HG02852 (cell line): ENCODE measurements at regions not wholly inside any gene's neighbourhood (a gene's known extent, or its start where the extent isn't known, plus 50 kb on each side); places are given as distances from the start of the nearest gene placed in this dataset.
"Not testable (repeated sequence)": the region's sequence is repeated elsewhere in the genome, so short reads cannot be mapped to it uniquely, and the experiment has no call there.

Source experiments
- ATAC-seq: cut with Tn5 transposase; IDR thresholded peaks from one replicate; pipeline ENCODE4 v1.9.1; 2021; ENCODE audit warnings: mild to moderate bottlenecking, moderate library complexity; ENCODE audit not compliant: unreplicated experiment

DNA sequence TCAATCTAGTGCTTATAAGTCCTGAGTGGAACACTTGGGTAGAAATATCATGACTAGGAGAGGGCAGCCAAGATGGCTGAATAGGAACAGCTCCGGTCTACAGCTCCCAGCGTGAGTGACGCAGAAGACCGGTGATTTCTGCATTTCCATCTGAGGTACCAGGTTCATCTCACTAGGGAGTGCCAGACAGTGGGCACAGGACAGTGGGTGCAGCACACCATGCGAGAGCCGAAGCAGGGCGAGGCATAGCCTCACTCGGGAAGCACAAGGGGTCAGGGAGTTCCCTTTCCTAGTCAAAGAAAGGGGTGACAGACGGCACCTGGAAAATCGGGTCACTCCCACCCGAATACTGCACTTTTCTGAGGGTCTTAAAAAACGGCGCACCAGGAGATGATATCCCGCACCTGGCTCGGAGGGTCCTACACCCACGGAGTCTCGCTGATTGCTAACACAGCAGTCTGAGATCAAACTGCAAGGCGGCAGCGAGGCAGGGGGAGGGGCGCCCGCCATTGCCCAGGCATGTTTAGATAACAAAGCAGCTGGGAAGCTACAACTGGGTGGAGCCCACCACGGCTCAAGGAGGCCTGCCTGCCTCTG is 302.8 kb downstream of the TFAP2B start:
- ATAC-seq, result not testable (repeated sequence)

DNA sequence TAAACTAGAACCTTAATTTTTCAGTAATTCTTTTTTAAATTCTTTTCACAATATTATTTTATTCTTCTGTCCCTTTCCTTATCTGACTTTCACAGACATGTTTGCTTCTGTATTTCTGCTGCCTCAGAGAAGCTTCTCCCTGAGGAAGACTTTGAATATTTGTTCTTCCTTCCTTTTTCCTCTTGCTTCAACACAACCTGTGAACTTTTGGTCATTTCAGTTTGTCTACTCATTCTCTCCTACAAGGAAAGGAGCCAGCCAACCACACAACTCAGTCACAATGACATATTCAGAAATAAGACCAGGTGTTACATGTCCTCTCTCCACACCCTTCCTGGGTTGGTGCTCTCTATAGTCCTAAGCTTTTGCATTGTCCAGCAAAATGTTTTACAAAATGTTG is 310.4 kb downstream of the TFAP2B start:
- ATAC-seq, result no peak

DNA sequence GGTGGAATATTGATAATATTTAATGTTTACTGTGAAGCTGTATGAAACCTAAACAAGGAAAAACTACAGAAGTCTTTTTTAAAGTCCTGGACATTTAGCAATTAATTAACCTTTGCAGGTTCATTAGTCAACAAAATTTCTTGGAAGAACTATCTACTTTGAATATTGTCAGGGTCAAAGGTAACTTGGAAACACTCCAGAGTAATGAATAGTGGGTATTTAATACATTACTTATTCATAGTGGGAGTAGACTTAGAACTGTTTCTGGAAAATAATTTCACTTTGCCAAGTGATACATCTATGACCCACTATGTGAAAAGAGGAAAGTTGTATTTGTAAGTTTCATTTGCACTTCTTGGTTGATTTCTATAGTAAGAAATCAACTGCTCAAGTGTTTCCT is 319.1 kb downstream of the TFAP2B start:
- ATAC-seq, result no peak

DNA sequence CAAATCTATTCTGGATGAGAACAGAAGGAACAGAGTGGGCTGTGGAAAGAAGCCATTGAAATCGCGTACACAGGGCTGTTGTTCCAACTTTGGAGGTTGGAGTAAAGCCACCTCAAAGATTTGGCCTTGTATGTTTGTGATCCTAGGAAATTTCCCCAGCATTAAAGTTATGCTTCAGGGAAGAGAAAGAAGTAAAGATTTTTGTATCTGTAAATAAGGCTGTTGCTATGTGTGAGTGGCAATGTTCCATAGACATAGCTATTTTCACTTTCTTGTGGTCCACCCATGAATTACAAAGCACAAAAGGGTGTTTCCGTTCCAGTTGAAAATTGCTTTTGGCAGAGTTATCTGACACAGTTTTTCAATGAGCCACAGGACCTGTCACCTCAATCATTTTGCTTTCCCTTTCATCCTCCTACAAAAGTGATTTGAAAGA is 321.3 kb downstream of the TFAP2B start:
- no peak for ATAC-seq

DNA sequence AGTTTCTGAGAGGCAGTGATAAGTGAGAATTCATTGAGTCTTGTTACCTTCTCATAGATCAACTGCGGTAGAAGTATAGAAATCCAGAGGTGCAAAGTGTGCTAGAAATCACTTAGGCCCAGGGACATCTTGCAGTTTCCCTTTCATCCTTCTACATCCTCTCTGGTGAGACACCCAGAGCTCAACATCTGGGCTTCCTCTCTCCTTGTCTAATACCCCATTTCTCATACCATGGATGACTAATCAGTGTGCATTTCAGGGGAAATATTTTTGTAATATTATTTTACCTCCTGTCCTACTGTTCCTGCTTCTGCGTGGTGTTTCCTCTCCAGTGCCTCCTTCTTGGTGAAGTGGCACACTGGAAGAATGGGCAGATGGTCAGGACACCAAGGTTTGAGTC is 322.4 kb downstream of the TFAP2B start:
- ATAC-seq, result no peak

DNA sequence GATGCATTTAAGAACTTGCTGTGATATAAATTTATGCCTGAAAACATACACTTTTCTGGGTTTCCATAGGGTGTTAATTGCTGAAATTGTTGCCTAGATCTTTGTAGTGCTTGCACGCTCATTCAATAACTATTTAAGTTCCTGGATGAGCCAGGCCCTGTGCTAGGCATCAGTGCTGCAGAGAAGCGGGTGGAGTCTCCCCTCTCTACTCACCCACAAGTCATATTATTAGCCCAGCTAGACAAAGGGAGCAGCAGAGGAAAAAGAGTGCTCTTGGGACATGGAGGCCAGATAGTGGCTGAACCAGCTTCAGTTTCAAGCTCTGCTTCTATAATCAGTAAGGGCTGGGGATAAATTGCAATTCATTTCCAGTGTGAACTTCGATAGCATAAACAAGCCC is 329.1 kb downstream of the TFAP2B start:
- no peak for ATAC-seq

DNA sequence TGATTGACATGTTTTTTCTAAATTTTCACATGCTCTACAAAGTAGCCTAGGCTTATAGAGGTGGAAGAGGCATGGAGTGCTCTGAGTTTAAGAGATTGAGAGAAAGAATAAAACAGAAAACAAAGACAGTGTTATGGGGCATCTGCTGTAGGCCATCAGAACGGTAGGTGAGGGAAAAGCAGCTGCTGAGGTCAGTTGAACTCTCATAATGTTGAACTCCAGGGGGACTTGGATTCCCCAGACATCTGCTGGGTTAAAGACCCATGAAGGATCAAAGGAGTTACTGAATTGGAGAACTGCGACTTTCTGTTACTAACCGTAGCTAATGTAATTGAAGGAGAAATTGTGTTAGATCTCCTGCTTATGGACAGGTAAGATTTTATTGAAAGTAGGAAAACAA is 333.9 kb downstream of the TFAP2B start:
- no peak for ATAC-seq

DNA sequence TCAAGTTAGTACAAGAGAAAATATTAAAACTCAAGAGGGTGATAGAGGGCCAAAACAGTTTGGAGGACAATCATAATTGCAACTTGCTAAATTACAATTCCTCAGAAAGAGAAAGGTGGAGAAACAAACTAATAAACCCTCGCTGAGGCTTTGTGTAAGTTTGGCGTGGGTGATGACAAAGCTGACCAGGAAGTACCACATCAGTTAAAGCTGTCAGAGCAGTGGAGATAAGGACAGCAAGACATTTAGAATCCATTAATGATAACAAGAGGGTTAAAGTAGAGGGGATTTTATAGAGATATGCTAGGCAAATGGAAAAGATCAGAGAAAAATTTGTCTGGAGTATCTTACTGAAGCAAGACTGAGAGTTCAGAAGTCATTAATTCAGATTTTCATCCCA is 334.4 kb downstream of the TFAP2B start:
- no peak for ATAC-seq

DNA sequence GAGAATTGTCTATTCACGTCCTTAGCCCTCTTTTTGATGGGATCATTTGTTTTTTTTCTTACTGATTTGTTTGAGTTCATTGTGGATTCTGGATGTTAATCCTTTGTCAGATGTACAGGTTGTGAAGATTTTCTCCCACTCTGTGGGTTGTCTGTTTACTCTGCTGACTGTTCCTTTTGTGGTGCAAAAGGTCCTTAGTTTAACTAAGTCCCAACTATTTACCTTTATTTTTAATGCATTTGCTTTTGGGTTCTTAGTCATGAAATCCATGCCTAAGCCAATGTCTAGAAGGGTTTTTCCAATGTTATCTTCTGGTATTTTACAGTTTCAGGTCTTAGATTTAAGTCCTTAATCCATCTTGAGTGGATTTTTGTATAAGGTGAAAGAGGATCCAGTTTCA is 336.3 kb downstream of the TFAP2B start:
- not testable (repeated sequence) for ATAC-seq

DNA sequence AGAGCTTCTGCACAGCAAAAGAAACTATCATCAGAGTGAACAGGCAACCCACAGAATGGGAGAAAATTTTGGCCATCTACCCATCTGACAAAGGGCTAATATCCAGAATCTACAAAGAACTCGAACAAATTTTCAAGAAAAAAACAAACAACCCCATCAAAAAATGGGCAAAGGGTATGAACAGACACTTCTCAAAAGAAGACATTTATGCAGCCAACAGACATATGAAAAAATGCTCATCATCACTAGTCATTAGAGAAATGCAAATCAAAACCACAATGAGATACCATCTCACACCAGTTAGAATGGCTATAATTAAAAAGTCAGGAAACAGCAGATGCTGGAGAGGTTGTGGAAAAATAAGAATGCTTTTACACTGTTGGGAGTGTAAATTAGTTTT is 340.6 kb downstream of the TFAP2B start:
- not testable (repeated sequence) for ATAC-seq

DNA sequence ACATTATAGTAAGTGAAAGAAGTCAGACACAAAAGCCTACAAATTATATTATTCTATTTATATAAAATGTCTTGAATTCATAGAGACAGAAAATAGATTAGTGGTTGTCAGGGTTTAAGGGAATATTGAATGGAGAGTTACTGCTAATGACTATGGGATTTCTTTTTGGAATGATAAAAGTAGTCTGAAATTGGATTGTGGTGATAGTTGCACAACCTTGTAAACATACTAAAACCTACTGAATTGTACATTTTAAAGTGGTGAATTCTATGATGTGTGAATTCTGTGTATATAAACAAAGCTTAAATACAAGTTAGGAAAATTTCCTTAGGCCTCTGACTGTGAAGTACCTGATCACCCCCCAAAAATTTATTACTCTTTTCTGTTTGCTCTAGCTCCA is 343.1 kb downstream of the TFAP2B start:
- ATAC-seq, result no peak

DNA sequence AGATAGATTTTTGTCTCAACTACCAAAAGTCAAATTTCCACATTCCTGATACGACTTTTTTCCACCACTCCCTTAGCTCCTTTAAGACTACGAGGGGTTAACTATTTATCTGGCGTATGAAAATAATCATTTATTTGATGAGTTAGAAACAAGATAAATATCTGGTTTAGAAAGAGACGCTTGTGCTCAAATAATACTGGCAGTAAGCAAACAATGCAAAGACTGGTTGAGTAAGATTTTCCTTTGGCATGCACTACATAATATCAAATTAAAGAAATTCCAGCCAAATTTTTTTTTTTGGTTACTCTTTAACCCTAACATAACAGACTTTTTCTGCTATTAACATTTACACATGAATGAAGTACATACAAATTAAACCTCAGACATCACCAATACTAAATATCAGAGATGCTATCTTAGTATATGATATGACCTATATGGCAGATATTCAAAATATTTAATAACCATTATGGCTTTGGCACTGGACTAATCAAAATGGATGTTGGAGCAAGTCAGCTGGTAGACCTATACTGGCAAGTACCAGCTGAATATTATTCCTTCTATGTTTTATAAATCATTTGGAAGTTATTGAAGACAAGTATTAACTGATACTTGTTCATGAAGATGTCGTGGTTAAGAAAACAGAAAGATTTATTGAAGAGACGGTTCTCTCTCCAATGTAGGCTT is 345.3 kb downstream of the TFAP2B start:
- no peak for ATAC-seq

DNA sequence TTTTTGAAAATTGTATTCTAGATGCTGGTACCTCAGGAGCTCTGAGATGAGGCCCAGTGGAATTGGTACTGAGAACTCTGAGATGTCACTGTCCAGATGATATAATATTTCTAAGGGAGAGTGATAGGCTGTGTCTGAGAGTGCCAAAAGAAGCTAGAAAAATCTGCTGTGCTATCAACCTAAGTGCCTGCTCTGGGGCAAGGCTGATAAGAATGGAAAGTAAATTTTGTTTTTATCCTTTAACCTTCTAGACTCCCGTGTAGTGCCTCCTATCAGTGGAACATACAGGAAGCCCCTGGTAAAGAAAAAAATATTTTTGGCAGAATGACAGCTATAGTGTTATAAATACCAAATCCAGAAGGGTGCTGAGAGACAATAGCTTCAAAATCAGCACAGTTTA is 348.2 kb downstream of the TFAP2B start:
- ATAC-seq, result no peak

DNA sequence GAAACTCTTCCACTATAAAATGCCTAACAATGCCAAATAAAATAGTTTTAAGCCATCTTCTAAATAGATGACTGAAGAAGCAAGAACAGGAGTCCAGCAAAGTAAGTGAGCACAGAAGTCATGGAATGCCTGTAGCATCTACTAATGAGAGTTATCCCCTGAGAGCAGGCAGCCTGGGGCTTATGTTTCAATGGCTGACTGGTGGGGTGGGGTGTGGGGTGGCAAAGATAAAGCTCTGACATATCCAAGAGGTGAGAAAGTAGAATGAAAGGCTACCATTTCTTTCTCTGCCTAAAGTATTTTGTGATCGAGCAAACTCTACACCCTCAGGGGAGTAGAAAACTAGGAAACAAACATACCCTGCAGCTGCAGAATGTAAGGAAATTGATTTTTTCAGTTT is 348.8 kb downstream of the TFAP2B start:
- no peak for ATAC-seq

DNA sequence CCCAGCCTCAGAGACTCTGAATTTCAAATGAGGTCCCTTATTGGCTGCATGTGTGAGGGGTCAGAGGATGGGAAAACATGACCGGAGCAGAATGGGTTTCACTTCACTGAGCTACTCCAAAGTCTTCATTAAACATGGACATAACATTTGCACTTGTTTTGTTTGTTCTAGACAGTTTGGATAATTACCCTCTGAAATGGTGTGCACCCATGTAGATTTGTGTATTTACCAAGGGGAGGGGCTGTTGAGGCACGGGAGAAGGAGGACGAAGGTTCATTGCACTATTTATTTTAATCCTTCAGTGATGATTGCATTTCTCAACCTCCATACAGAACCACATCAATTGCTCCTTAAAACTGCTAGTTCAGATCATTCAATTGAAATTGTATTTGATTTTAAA is 364.2 kb downstream of the TFAP2B start:
- ATAC-seq, result no peak

DNA sequence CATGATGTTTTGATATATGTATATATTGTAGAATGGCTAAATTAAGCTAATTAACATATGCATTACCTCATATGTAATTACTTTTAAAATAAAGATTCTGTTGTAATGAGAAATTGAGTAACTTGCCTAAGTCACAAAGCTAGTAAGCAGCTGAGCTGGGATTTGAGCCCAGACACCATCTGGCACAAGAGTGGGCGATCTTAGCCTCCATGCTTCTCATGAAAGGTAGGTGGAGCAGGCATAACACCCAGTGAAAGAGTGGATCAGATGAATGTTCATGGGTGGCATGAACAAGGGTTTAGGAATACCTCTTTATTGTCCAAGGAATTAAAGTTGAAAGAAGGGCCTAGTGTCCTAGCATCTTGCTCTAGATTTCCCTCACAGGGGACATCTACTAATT is 365.4 kb downstream of the TFAP2B start:
- ATAC-seq, result no peak

DNA sequence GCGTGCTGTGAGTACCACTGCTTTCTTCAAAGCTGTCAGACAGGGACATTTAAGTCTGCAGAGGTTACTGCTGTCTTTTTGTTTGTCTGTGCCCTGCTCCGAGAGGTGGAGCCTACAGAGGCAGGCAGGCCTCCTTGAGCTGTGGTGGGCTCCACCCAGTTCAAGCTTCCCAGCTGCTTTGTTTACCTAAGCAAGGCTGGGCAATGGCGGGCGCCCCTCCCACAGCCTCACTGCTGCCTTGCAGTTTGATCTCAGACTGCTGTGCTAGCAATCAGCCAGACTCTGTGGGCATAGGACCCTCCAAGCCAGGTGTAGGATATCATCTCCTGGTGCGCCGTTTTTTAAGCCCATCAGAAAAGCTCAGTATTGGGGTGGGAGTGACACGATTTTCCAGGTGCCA is 374.5 kb downstream of the TFAP2B start:
- ATAC-seq, result not testable (repeated sequence)

DNA sequence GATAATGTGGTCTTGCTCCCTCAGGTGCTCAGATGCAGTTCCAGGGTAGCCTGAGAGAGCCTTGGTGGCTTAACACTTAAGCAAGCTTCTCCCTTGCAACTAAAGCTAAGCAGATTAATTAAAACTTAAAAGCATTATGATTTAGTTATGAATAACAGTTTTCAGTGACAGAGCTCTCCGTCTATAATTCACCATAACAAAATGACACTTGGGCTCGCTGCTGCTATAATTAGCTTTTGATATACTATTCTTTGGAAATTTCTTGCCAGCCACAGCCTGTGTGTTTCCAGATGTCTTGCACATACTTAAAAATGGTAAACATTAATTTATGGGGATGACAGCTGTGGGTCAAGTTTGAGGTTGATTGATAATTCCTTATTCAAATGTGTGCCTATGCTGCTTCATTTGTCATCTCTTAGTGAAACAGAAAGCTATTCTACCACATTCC is 380.5 kb downstream of the TFAP2B start:
- ATAC-seq, result no peak

DNA sequence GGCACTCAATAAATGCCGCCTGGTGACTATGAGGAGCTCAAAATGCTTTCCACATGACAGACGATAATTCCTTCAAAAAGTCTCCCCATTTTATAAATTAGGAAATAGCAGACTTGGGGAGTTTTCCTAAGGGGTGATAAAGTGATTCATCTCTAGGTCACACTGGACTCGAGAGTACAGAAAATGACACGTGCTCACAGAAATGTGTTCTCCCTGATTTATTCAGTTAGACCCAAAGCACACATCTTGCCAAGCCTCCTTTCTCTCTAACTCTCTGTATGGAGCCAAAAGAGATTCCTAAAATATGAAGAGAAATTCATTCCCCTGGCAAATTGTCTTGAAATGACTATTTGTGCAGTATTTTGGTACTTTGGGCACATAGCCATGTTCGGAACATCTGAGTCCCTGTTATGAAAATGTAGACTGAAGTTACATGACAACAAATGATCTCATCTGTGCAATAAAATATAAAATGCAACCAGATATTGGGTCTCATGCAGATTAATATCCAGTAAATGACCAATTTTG is 381.1 kb downstream of the TFAP2B start:
- no peak for ATAC-seq

DNA sequence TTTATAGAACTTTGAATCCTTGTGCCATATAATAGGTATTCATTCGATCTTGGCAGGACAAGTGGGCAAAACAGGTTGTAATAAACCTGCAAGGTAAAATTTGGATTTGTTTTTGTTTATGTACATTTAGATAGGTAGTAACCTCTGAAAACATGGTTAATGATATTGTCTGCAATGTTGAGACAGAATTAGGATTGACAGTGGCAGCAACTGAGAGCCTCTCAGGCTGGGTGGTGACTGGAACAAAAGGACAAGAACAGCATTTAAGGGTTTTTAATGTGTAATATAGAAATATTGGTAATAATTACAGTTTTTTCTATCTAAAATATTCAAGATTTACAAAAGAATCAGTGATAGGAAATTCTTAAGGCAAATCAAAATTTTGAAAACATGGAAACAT is 382.0 kb downstream of the TFAP2B start:
- no peak for ATAC-seq

DNA sequence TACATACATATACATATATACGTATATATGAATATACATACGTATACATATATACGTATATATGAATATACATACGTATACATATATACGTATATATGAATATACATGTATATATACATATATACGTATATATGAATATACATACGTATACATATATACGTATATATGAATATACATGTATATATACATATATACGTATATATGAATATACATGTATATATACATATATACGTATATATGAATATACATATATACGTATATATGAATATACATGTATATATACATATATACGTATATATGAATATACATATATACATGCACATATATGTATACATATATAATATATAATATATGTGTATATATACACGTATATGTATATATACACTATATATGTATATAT is 384.0 kb downstream of the TFAP2B start:
- not testable (repeated sequence) for ATAC-seq

DNA sequence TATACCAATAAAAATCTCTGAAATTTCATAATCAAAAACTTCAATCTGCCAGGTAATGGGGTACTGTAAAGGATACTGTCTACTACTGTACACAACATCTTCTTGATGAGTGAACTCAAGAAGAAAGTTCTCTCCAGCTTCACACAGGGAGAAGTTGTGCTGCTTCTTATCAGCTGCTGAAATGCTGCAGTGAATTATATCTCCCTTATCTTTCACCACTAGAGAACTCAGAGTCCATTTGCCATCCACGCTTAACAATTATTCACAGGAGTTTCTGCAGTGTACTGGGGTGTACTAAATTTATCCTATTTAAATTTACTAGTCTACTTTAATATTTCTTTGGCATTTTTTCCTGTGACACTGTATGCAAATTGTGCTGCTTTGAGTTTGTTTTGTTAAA is 384.8 kb downstream of the TFAP2B start:
- no peak for ATAC-seq

DNA sequence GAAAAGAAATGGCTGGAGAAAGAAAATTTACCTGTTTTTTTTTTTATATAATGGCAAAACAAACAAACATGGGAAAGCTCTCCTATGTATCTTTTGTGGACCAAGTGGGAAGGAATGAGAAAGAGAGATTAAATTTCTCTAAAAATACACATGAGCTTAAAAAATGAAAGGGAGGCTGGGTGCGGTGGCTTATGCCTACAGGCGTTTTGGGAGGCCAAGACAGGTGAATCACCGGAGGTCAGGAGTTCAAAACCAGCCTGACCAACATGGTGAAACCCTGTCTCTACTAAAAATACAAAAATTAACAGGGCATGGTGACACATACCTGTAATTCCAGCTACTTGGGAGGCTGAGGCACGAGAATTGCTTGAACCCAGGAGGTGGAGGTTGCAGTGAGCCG is 388.0 kb downstream of the TFAP2B start:
- not testable (repeated sequence) for ATAC-seq
